Keratinocyte (primary cell): ENCODE measurements at regions not wholly inside any gene's neighbourhood (a gene's known extent, or its start where the extent isn't known, plus 50 kb on each side); places are given as distances from the start of the nearest gene placed in this dataset.

ENCODE experiments used
- CTCF ChIP-seq, 3 experiments: IDR thresholded peaks in 1 of 3; conservative IDR thresholded peaks in 1 of 3; optimal IDR thresholded peaks in 1 of 3; 2 replicates in 2 of 3; 3 replicates in 1 of 3; pipeline versions ENCODE3 to v1.5.1; 2011; ENCODE audit warnings: low read length in 3 of 3, mild to moderate bottlenecking in 3 of 3, moderate library complexity in 2 of 3, control low read depth in 1 of 3, inconsistent platforms in 1 of 3; ENCODE audit not compliant: insufficient read depth in 2 of 3; ENCODE audit errors: extremely low read depth in 1 of 3
- EZH2 ChIP-seq: IDR thresholded peaks from one replicate; pipeline ENCODE4 v1.6.1; 2012; ENCODE audit warnings: inconsistent platforms, mild to moderate bottlenecking, low read length, moderate library complexity

- TF ChIP-seq CTCF (optimal IDR thresholded peaks at IDR 0.05 in 1 of 3, IDR thresholded peaks at IDR 0.05 in 1 of 3, conservative IDR thresholded peaks at IDR 0.05 in 1 of 3; ENCODE audit: extremely low read depth in 1 of 3, insufficient read depth in 2 of 3, low read length in 3 of 3) (no peak), EZH2 (no peak)
Observed at GRCh38 chr15:39367596-39367995, 213.3 kb upstream of the THBS1 start.
